GM06990 (cell line): ENCODE measurements at regions not wholly inside any gene's neighbourhood (a gene's known extent, or its start where the extent isn't known, plus 50 kb on each side); places are given as distances from the start of the nearest gene placed in this dataset.

ENCODE experiments used
- DNase-seq: peaks from one replicate; pipeline ENCODE4 v3.0.0-alpha.2; 2011; ENCODE audit not compliant: insufficient read length; ENCODE audit errors: extremely low read depth
- H3K27me3 ChIP-seq: replicated peaks from 2 replicates; pipeline ENCODE4 v1.6.0; 2011; ENCODE audit warnings: low read length; ENCODE audit not compliant: control insufficient read depth, insufficient read depth
- H3K36me3 ChIP-seq: 2 replicates; pipeline ENCODE4 v1.5.1; 2011; ENCODE audit warnings: low read length; ENCODE audit not compliant: control insufficient read depth, insufficient read depth
- H3K4me3 ChIP-seq: replicated peaks from 2 replicates; pipeline ENCODE4 v1.5.1; 2011; ENCODE audit warnings: low read depth, mild to moderate bottlenecking, control low read depth, low read length
- CTCF ChIP-seq: IDR thresholded peaks from 2 replicates; pipeline ENCODE4 v1.5.1; 2011; ENCODE audit warnings: low read length, control low read depth, mild to moderate bottlenecking, inconsistent platforms; ENCODE audit not compliant: insufficient read depth, poor library complexity, severe bottlenecking

GRCh38 chr4:146061610-146062334 lies 113.7 kb upstream of the LSM6 start:
- DNase-seq: no peak

DNA sequence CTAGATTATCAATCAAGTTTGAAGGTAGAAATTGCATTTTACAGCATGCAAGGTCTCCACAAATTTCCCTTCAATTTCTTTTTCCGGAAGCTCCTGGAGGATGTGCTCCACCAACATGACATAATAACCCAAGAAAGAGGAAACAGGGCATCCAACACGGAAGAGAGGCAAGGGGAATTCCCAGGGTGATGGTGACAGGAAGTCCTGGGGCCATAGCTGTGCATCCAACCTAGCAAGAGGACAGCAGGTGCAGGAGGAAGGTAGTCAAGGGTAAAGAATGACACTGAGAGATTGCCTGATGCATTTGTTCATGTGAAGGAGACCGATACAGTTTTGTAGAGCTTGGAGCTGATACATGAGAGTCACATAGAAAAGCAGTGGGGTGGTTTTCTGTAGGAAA lies 115.7 kb upstream of the LSM6 start:
- Histone ChIP-seq H3K27me3 (no peaks in the 10 kb centered on the region), H3K4me3 (no peak overlapping the region), H3K36me3 (no peaks in the 10 kb centered on the region)
- TF ChIP-seq CTCF: no peak
- peak; percentile 79 for DNase-seq

More at GRCh38 chr4:146061610-146062334, 113.7 kb upstream of the LSM6 start:
- Histone ChIP-seq H3K27me3 (no peaks in the 10 kb centered on the region), H3K36me3 (no peaks in the 10 kb centered on the region), H3K4me3 (no peak overlapping the region)
- TF ChIP-seq CTCF: no peak

- peak; percentile 35 for DNase-seq
- TF ChIP-seq CTCF: no peak
- H3K36me3 ChIP-seq: no peaks in the 10 kb centered on the region
- peak overlapping the region; percentile 34; the same call in 1 of the 2 replicates for H3K4me3 ChIP-seq
- H3K27me3 ChIP-seq: no peaks in the 10 kb centered on the region
Observed at GRCh38 chr4:146059151-146059550, 116.4 kb upstream of the LSM6 start.

- Histone ChIP-seq H3K27me3 (no peaks in the 10 kb centered on the region), H3K36me3 (no peaks in the 10 kb centered on the region), H3K4me3 (no peak overlapping the region)
- no peak for TF ChIP-seq CTCF
- no peak for DNase-seq
Observed at GRCh38 chr4:146058531-146058930, 117.0 kb upstream of the LSM6 start.

- TF ChIP-seq CTCF: no peak
- Histone ChIP-seq H3K36me3 (no peaks in the 10 kb centered on the region), H3K27me3 (no peaks in the 10 kb centered on the region), H3K4me3 (no peak overlapping the region; the same call in 1 of the 2 replicates)
- DNase-seq: no peak
Observed at GRCh38 chr4:146054676-146055075, 116.1 kb upstream of the ZNF827 start.
